ENCODE measurements at regions not wholly inside any gene's neighbourhood (a gene's known extent, or its start where the extent isn't known, plus 50 kb on each side); places are given as distances from the start of the nearest gene placed in this dataset.

- ChIA-PET CTCF (interaction anchor here (1.0 kb wide), 1 partner anchor 8 kb away, joined by 3 read pairs; no protein-coding TSS in a partner anchor), POLR2A (ENCODE audit: unreplicated experiment) (interaction anchor here (0.6 kb wide), 2 partner anchors 71 to 85 kb away, joined by 12 to 14 read pairs; no protein-coding TSS in a partner anchor)
- H3F3A ChIP-seq (ENCODE audit: low read length, unreplicated experiment) = no peaks in the 10 kb centered on the region
- BruUV-seq (replicated peaks) = no TSS peak
- no peaks in the 10 kb centered on the region for H3K27me3 ChIP-seq (ENCODE audit: low read length)
- ATAC-seq = peak; percentile 73
- DNase-seq = peak; percentile 93
- H3K79me2 ChIP-seq (ENCODE audit: low read length) = no peaks in the 10 kb centered on the region
- peaks cover 50% of the 10 kb centered on the region for H3K4me1 ChIP-seq (ENCODE audit: insufficient read depth, low read length)
- H3K9me2 ChIP-seq (replicated peaks; ENCODE audit: low read length) = no peaks in the 10 kb centered on the region
- TF ChIP-seq EZH2phosphoT487 (IDR thresholded peaks at IDR 0.05; ENCODE audit: borderline replicate concordance, low read length) (no peak), CTCF (conservative IDR thresholded peaks at IDR 0.05; ENCODE audit: low read depth, low read length) (no peak), EZH2 (IDR thresholded peaks at IDR 0.05; ENCODE audit: low read length, unreplicated experiment) (no peak)
- no peak overlapping the region for H3K4me3 ChIP-seq (ENCODE audit: low read length)
- H3K4me2 ChIP-seq (ENCODE audit: low read length) = peak overlapping the region; percentile 70
- peak overlapping the region; percentile 89 for H3K27ac ChIP-seq (ENCODE audit: low read length)
- intact Hi-C loops (cut with micrococcal nuclease) = no loop called here
- no peaks in the 10 kb centered on the region for H3K9me3 ChIP-seq (ENCODE audit: low read length)
- no peaks in the 10 kb centered on the region for H3K36me3 ChIP-seq (ENCODE audit: low read depth, low read length)
- peak overlapping the region; percentile 63 for H2AFZ ChIP-seq (ENCODE audit: low read length)
- no peaks in the 10 kb centered on the region for H4K20me1 ChIP-seq (ENCODE audit: low read length)
- H3K9ac ChIP-seq (ENCODE audit: low read length) = peak overlapping the region; percentile 54; the same call in 1 of the 2 replicates
Measured at GRCh38 chr20:58078741-58079522, 149.5 kb downstream of the ANKRD60 start.

- Histone ChIP-seq H4K20me1 (ENCODE audit: low read length) (no peaks in the 10 kb centered on the region), H3K4me2 (ENCODE audit: low read length) (no peak overlapping the region), H3K4me3 (ENCODE audit: low read length) (no peak overlapping the region), H3K36me3 (ENCODE audit: low read depth, low read length) (no peaks in the 10 kb centered on the region), H2AFZ (ENCODE audit: low read length) (no peak overlapping the region), H3F3A (ENCODE audit: low read length, unreplicated experiment) (no peaks in the 10 kb centered on the region), H3K9ac (ENCODE audit: low read length) (no peak overlapping the region), H3K9me2 (replicated peaks; ENCODE audit: low read length) (no peaks in the 10 kb centered on the region), H3K27me3 (ENCODE audit: low read length) (no peaks in the 10 kb centered on the region), H3K4me1 (ENCODE audit: insufficient read depth, low read length) (peaks cover 38% of the 10 kb centered on the region), H3K9me3 (ENCODE audit: low read length) (no peaks in the 10 kb centered on the region), H3K79me2 (ENCODE audit: low read length) (no peaks in the 10 kb centered on the region), H3K27ac (ENCODE audit: low read length) (no peak overlapping the region)
- intact Hi-C loops (cut with micrococcal nuclease) = no loop called here
- no TSS peak for BruUV-seq (replicated peaks)
- DNase-seq (no peak), ATAC-seq (no peak)
- CTCF ChIA-PET = no interaction called here
- POLR2A ChIA-PET (ENCODE audit: unreplicated experiment) = no interaction called here
- no peak for TF ChIP-seq EZH2 (IDR thresholded peaks at IDR 0.05; ENCODE audit: low read length, unreplicated experiment)
Measured at GRCh38 chr20:58077282-58077681, 151.2 kb downstream of the ANKRD60 start.

- H3K27ac ChIP-seq (ENCODE audit: low read length) = no peak overlapping the region
- no peak overlapping the region for H2AFZ ChIP-seq (ENCODE audit: low read length)
- no peaks in the 10 kb centered on the region for H3K9me3 ChIP-seq (ENCODE audit: low read length)
- H3K27me3 ChIP-seq (ENCODE audit: low read length) = no peaks in the 10 kb centered on the region
- no peak for DNase-seq
- TF ChIP-seq EZH2 (IDR thresholded peaks at IDR 0.05; ENCODE audit: low read length, unreplicated experiment) = no peak
- no peak for TF ChIP-seq CTCF (conservative IDR thresholded peaks at IDR 0.05; ENCODE audit: low read depth, low read length)
- no peak for TF ChIP-seq EZH2phosphoT487 (IDR thresholded peaks at IDR 0.05; ENCODE audit: borderline replicate concordance, low read length)
- no peaks in the 10 kb centered on the region for H3K79me2 ChIP-seq (ENCODE audit: low read length)
- ChIA-PET CTCF (no interaction called here), POLR2A (ENCODE audit: unreplicated experiment) (interaction anchor here (1.0 kb wide), 1 partner anchor 56 kb away, joined by 4 read pairs; no protein-coding TSS in a partner anchor)
- no peaks in the 10 kb centered on the region for H3K36me3 ChIP-seq (ENCODE audit: low read depth, low read length)
- no peak overlapping the region for H3K4me2 ChIP-seq (ENCODE audit: low read length)
- H3K4me3 ChIP-seq (ENCODE audit: low read length) = no peak overlapping the region
- ATAC-seq = no peak
- no peaks in the 10 kb centered on the region for H4K20me1 ChIP-seq (ENCODE audit: low read length)
- H3K4me1 ChIP-seq (ENCODE audit: insufficient read depth, low read length) = peaks cover 30% of the 10 kb centered on the region
- intact Hi-C loops (cut with micrococcal nuclease) = no loop called here
- H3K9ac ChIP-seq (ENCODE audit: low read length) = no peak overlapping the region
- no peaks in the 10 kb centered on the region for H3K9me2 ChIP-seq (replicated peaks; ENCODE audit: low read length)
- BruUV-seq (replicated peaks) = no TSS peak
- H3F3A ChIP-seq (ENCODE audit: low read length, unreplicated experiment) = no peaks in the 10 kb centered on the region
Measured at GRCh38 chr20:58076405-58076804, 152.0 kb downstream of the ANKRD60 start.
